Sigmoid colon (tissue), 6 donors: ENCODE measurements at regions not wholly inside any gene's neighbourhood (a gene's known extent, or its start where the extent isn't known, plus 50 kb on each side); places are given as distances from the start of the nearest gene placed in this dataset.
"Not testable (repeated sequence)": the region's sequence is repeated elsewhere in the genome, so short reads cannot be mapped to it uniquely, and the experiment has no call there.

Experiments used
- DNase-seq: peaks from one replicate; pipeline ENCODE4 v3.0.0-alpha.2; 2019
- H3K27ac ChIP-seq, 4 donors: fragments of 200-600 bp; sonication (generic); one replicate each; pipeline ENCODE4 v1.5.1; 2016 to 2019; ENCODE audit warnings: mild to moderate bottlenecking in 1 of 4
- H3K27me3 ChIP-seq, 3 donors: fragments of 200-600 bp; sonication (generic); one replicate each; pipeline ENCODE4 v1.5.1; 2019; ENCODE audit warnings: mild to moderate bottlenecking in 1 of 3
- H3K36me3 ChIP-seq, 4 donors: fragments of 200-600 bp; sonication (generic); one replicate each; pipeline ENCODE4 v1.5.1; 2016 to 2019
- H3K4me1 ChIP-seq, 4 donors: fragments of 200-600 bp; sonication (generic); one replicate each; pipeline ENCODE4 v1.5.1; 2017 to 2019
- H3K4me3 ChIP-seq, 4 donors: fragments of 200-600 bp; sonication (generic); one replicate each; pipeline ENCODE4 v1.5.1; 2017 to 2019; ENCODE audit warnings: mild to moderate bottlenecking in 2 of 4, moderate library complexity in 1 of 4
- H3K9me3 ChIP-seq, 4 donors: fragments of 200-600 bp in 3 of 4; sonication (generic) in 3 of 4; one replicate each; pipeline versions ENCODE4 v1.5.1 to v1.6.1; 2013 to 2019
- EP300 ChIP-seq, 4 donors: sonication (generic); formaldehyde crosslinking; IDR thresholded peaks; one replicate each; pipeline ENCODE4 v1.6.1; 2017; ENCODE audit warnings: antibody characterized with exemption in 4 of 4
- POLR2A ChIP-seq, 2 donors: fragments of 450-650 bp; IDR thresholded peaks; one replicate each; pipeline ENCODE4 v1.6.1; 2016; ENCODE audit warnings: antibody characterized with exemption in 2 of 2, mild to moderate bottlenecking in 2 of 2, moderate library complexity in 2 of 2
- POLR2AphosphoS5 ChIP-seq, 4 donors: sonication (generic); formaldehyde crosslinking; IDR thresholded peaks; one replicate each; pipeline ENCODE4 v1.6.1; 2017; ENCODE audit warnings: antibody characterized with exemption in 4 of 4
- WGBS, 2 donors: extraction: QIAGEN DNeasy Blood & Tissue Kit; methylation state at CpG; one replicate each; pipeline ENCODE4 v1.1.7; 2013; 5-methylcytosine and 5-hydroxymethylcytosine counted together
- intact Hi-C: fragments of 100-400 bp; cut with DNase I; formaldehyde crosslinking; loops from one replicate; pipeline ENCODE4 v1.15.1; 2023
- TF ChIP-seq, protein P1 (sequence below), 4 experiments: fragments of 450-650 bp in 3 of 4; fragments of 200-600 bp in 1 of 4; IDR thresholded peaks; one replicate each; pipeline ENCODE4 v1.5.1; 2016 to 2019; ENCODE audit warnings: antibody characterized with exemption in 4 of 4, mild to moderate bottlenecking in 3 of 4, moderate library complexity in 2 of 4
- donor health status: healthy with polysubstance abuse.
- donor health status: healthy.

DNA sequence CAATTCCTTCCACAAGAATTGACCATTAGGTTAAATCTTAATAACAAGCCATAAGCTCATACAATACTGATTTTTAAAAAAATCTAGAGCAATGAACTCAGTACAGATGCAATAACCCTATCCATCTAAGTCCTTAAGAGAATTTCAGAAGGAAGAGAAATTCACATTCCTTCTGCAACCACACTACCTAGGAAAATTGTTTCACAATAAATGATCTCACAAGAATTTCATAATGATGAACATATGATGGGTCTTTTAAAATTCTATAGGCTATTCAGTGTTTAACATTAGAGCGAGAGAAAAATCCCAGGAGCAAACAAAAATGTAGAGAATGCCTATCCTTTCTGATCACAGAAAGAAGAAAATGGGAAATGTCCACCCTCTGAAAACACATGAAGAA is 70.0 kb upstream of the MAGI2 start:
- no peaks in the 10 kb centered on the region for H3K27me3 ChIP-seq
- H3K4me1 ChIP-seq: no peaks in the 10 kb centered on the region
- H3K9me3 ChIP-seq: no peaks in the 10 kb centered on the region
- 86 to 91% methylated on average over 1 of the region's 1 CpG for WGBS, 2 donors
- no peak for TF ChIP-seq EP300 (IDR thresholded peaks at IDR 0.05)
- TF ChIP-seq POLR2A (IDR thresholded peaks at IDR 0.05): no peak
- H3K36me3 ChIP-seq: no peaks in the 10 kb centered on the region
- DNase-seq: no peak
- no peak overlapping the region for H3K4me3 ChIP-seq
- no peak overlapping the region for H3K27ac ChIP-seq
- intact Hi-C loops: no loop called here

DNA sequence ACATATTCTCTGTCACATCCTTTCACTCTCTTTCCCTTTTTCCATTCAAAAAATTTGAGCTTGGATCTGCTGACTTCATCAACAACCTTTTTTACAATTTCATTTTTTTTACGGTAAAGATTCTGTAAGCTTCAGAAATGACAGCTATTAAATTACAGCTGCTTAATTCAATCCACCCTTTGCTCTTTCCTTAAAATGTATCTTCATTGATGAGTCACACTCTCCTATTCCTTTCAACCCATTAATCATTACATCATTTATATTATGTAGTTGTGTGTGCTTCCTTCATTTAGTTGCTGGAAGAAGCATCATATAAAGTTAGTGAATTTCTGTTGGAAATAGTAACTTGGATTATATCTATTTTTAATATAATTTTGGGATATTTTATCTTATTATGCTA is 67.1 kb upstream of the MAGI2 start:
- H3K9me3 ChIP-seq: no peaks in the 10 kb centered on the region
- TF ChIP-seq POLR2A (IDR thresholded peaks at IDR 0.05): no peak
- 90 to 92% methylated on average over 1 of the region's 1 CpG for WGBS, 2 donors
- intact Hi-C loops: no loop called here
- H3K36me3 ChIP-seq: no peaks in the 10 kb centered on the region
- no peaks in the 10 kb centered on the region for H3K4me1 ChIP-seq
- no peak overlapping the region for H3K27ac ChIP-seq
- no peak overlapping the region for H3K4me3 ChIP-seq
- DNase-seq: no peak
- H3K27me3 ChIP-seq: no peaks in the 10 kb centered on the region

DNA sequence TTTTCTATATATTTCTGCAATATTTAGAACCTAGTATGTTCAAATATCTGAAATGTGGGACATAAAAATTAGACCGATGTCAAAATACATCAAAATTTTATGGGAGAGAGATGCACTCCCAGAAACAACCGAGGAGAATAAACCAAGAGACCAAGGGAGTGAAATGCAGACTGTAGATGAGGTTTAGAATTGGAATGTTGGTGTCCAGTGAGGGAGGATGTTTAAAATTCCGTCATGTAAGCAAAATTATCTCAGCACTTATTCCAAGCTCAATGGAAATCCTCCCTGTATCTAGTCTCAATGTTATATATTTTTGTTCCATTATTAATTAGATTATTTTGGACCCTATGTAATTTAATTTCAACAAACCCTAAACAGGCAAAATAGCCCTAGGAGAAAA is 61.9 kb upstream of the MAGI2 start:
- Histone ChIP-seq H3K36me3 (no peaks in the 10 kb centered on the region), H3K27me3 (no peaks in the 10 kb centered on the region), H3K4me3 (no peak overlapping the region), H3K4me1 (no peaks in the 10 kb centered on the region), H3K9me3 (no peaks in the 10 kb centered on the region), H3K27ac (no peak overlapping the region)
- 76 to 81% methylated on average over 3 of the region's 3 CpGs for WGBS, 2 donors
- TF ChIP-seq POLR2AphosphoS5 (IDR thresholded peaks at IDR 0.05): no peak
- TF ChIP-seq POLR2A (IDR thresholded peaks at IDR 0.05): no peak
- no peak for TF ChIP-seq EP300 (IDR thresholded peaks at IDR 0.05)
- TF ChIP-seq, protein P1, sequence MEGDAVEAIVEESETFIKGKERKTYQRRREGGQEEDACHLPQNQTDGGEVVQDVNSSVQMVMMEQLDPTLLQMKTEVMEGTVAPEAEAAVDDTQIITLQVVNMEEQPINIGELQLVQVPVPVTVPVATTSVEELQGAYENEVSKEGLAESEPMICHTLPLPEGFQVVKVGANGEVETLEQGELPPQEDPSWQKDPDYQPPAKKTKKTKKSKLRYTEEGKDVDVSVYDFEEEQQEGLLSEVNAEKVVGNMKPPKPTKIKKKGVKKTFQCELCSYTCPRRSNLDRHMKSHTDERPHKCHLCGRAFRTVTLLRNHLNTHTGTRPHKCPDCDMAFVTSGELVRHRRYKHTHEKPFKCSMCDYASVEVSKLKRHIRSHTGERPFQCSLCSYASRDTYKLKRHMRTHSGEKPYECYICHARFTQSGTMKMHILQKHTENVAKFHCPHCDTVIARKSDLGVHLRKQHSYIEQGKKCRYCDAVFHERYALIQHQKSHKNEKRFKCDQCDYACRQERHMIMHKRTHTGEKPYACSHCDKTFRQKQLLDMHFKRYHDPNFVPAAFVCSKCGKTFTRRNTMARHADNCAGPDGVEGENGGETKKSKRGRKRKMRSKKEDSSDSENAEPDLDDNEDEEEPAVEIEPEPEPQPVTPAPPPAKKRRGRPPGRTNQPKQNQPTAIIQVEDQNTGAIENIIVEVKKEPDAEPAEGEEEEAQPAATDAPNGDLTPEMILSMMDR (IDR thresholded peaks at IDR 0.05): no peak
- intact Hi-C loops: no loop called here
- DNase-seq: no peak

DNA sequence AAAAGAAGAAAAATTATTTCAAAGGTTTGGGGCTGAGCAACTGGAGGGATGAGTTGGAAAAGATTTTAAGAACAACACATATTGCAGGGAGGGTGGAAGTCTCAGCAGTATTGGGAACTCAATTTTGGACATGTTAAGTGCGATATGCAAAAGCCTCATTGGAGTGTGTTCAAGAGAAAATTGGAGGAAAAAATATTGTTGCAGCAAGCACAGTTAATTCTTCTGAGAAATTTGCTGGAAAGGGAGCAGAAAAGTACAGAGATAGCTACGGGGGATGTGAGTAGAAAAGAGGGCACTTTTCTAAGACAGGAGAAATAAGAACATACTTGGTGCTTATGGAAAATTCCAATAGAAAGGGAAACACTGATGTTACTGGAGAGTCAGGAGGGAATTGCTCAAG is 59.8 kb upstream of the MAGI2 start:
- Histone ChIP-seq H3K4me3 (no peak overlapping the region), H3K36me3 (no peaks in the 10 kb centered on the region), H3K9me3 (no peaks in the 10 kb centered on the region), H3K27ac (no peak overlapping the region), H3K27me3 (no peaks in the 10 kb centered on the region), H3K4me1 (no peaks in the 10 kb centered on the region)
- no peak for DNase-seq
- intact Hi-C loops: no loop called here
- no peak for TF ChIP-seq POLR2AphosphoS5 (IDR thresholded peaks at IDR 0.05)
- no peak for TF ChIP-seq EP300 (IDR thresholded peaks at IDR 0.05)
- no peak for TF ChIP-seq POLR2A (IDR thresholded peaks at IDR 0.05)
- WGBS, 2 donors: 87 to 93% methylated on average over 2 of the region's 2 CpGs

DNA sequence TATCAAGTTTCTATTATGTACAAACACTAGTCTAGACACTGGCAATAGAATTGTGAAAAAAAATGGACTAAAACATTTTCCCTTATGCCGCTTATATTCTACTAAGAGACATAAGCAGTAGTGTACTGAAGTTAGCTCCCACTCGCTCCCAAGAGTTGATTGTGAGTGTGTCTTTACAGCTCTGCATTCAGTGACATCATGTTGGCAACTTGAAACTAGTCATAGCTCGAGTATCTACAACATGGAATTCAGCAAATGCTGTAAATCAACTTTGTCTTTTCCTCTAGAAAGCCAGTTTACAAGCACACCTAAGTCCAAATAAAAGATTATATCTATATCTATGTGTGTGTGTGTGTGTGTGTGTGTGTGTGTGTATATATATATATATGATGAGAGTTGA is 58.8 kb upstream of the MAGI2 start:
- Histone ChIP-seq H3K27ac (no peak overlapping the region), H3K4me1 (no peaks in the 10 kb centered on the region), H3K9me3 (no peaks in the 10 kb centered on the region), H3K4me3 (no peak overlapping the region), H3K36me3 (no peaks in the 10 kb centered on the region), H3K27me3 (no peaks in the 10 kb centered on the region)
- WGBS, 2 donors: 68 to 69% methylated on average over 3 of the region's 3 CpGs
- TF ChIP-seq, protein P1 (IDR thresholded peaks at IDR 0.05): no peak
- TF ChIP-seq POLR2AphosphoS5 (IDR thresholded peaks at IDR 0.05): no peak
- no peak for TF ChIP-seq EP300 (IDR thresholded peaks at IDR 0.05)
- TF ChIP-seq POLR2A (IDR thresholded peaks at IDR 0.05): no peak
- no peak for DNase-seq
- intact Hi-C loops: no loop called here

DNA sequence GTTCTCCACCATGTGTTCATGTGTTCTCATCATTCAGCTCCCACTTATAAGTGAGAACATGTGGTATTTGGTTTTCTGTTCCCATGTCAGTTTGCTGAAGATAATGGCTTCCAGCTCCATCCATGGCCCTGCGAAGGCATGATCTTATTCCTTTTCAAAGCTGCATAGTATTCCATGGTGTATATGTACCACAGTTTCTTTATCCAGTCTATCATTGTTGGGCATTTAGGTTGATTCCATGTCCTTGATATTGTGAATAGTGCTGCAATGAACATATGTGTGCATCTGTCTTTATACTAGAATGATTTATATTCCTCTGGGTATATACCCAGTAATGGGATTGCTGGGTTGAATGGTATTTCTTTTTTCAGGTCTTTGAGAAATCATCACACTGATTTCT is 57.6 kb upstream of the MAGI2 start:
- H3K27me3 ChIP-seq, H3K4me1 ChIP-seq, DNase-seq, H3K9me3 ChIP-seq, intact Hi-C loops, H3K36me3 ChIP-seq, H3K4me3 ChIP-seq, H3K27ac ChIP-seq: not testable (repeated sequence)
- WGBS, 2 donors: 97% methylated on average over 1 of the region's 1 CpG

DNA sequence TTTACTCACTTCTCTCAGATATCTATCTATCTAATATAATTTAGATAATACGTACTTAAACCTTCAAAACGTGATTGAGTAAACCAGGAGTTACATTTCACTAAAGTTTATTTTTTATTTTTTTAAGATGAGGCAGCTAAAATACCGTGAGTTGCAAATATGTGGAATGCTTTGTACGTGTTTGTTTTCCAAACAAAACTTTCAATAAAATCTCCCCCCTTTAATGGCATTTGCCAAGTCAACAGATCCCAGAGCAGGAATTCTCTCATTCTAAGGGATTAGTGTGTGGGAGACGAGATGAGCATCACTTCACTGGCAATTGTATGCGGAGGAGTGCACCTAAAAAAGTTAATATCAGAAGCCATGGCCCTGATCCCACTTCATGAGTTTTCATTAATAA is 53.7 kb upstream of the MAGI2 start:
- no peak for TF ChIP-seq POLR2AphosphoS5 (IDR thresholded peaks at IDR 0.05)
- no peak for TF ChIP-seq POLR2A (IDR thresholded peaks at IDR 0.05)
- no peak for TF ChIP-seq EP300 (IDR thresholded peaks at IDR 0.05)
- TF ChIP-seq, protein P1 (IDR thresholded peaks at IDR 0.05): no peak
- DNase-seq: no peak
- no peaks in the 10 kb centered on the region for H3K36me3 ChIP-seq
- H3K9me3 ChIP-seq: no peaks in the 10 kb centered on the region
- no peak overlapping the region for H3K27ac ChIP-seq
- H3K4me3 ChIP-seq: no peak overlapping the region
- H3K27me3 ChIP-seq: no peaks in the 10 kb centered on the region
- intact Hi-C loops: loop anchor here (10.0 kb wide), 1 partner anchor 58 kb away; no protein-coding TSS in a partner anchor
- H3K4me1 ChIP-seq: peaks cover 0 to 4% (median 0%) of the 10 kb centered on the region in 4 donors
- WGBS, 2 donors: 55 to 57% methylated on average over 6 of the region's 6 CpGs
